Mammary epithelial cell (primary cell): ENCODE measurements at regions not wholly inside any gene's neighbourhood (a gene's known extent, or its start where the extent isn't known, plus 50 kb on each side); places are given as distances from the start of the nearest gene placed in this dataset.

ENCODE experiments used
- EZH2 ChIP-seq: IDR thresholded peaks from 2 replicates; pipeline ENCODE4 v1.6.1; 2012; ENCODE audit warnings: low read length, inconsistent platforms, borderline replicate concordance
- TF ChIP-seq, protein P1 (sequence below), 2 donors: IDR thresholded peaks in 1 of 2; conservative IDR thresholded peaks in 1 of 2; 2 replicates each; pipeline ENCODE4 v1.5.1; 2011 to 2012; ENCODE audit warnings: inconsistent platforms in 2 of 2, low read length in 2 of 2, mild to moderate bottlenecking in 2 of 2, control low read depth in 1 of 2, low read depth in 1 of 2; ENCODE audit not compliant: insufficient read depth in 1 of 2; ENCODE audit errors: extremely low read depth in 1 of 2

DNA sequence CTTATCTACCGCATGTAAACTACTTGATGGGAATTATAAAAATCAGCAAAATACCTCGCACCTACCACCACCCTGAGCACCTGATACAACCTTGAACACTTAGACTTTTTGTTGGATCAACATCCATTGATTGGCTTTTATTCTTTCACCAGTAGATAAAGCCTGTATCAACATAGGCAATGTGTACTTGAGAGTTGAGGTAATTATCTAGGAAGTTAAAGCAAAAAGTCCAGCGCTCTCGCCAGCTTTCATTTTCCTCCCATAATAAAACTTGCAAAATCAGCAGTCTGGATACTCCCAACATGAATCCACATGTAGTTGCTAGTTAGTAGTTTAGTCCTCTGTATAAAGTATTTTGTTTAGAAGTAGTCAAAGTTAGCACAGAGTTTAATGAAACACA, 132.0 kb upstream of the PRDM1 start:
- TF ChIP-seq, protein P1, sequence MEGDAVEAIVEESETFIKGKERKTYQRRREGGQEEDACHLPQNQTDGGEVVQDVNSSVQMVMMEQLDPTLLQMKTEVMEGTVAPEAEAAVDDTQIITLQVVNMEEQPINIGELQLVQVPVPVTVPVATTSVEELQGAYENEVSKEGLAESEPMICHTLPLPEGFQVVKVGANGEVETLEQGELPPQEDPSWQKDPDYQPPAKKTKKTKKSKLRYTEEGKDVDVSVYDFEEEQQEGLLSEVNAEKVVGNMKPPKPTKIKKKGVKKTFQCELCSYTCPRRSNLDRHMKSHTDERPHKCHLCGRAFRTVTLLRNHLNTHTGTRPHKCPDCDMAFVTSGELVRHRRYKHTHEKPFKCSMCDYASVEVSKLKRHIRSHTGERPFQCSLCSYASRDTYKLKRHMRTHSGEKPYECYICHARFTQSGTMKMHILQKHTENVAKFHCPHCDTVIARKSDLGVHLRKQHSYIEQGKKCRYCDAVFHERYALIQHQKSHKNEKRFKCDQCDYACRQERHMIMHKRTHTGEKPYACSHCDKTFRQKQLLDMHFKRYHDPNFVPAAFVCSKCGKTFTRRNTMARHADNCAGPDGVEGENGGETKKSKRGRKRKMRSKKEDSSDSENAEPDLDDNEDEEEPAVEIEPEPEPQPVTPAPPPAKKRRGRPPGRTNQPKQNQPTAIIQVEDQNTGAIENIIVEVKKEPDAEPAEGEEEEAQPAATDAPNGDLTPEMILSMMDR (conservative IDR thresholded peaks at IDR 0.05 in 1 of 2, IDR thresholded peaks at IDR 0.05 in 1 of 2; ENCODE audit: extremely low read depth in 1 of 2, insufficient read depth in 1 of 2, low read depth in 1 of 2, low read length in 2 of 2) = no peak
- no peak for TF ChIP-seq EZH2
